Uterus (tissue), 3 donors: ENCODE measurements at regions not wholly inside any gene's neighbourhood (a gene's known extent, or its start where the extent isn't known, plus 50 kb on each side); places are given as distances from the start of the nearest gene placed in this dataset.

Source experiments
- DNase-seq, 2 donors: peaks; one replicate each; pipeline ENCODE4 v3.0.0-alpha.2; 2019 to 2020
- H3K27ac ChIP-seq, 2 donors: fragments of 200-600 bp; sonication (generic); 1 replicate in 1 of 2; 2 replicates in 1 of 2; pipeline ENCODE4 v1.5.1; 2016 to 2018
- H3K27me3 ChIP-seq, 2 donors: fragments of 200-600 bp; sonication (generic); one replicate each; pipeline ENCODE4 v1.5.1; 2018 to 2019; ENCODE audit warnings: control low read depth in 1 of 2
- H3K36me3 ChIP-seq, 2 donors: fragments of 200-600 bp; sonication (generic); one replicate each; pipeline ENCODE4 v1.5.1; 2019; ENCODE audit warnings: control low read depth in 1 of 2
- H3K4me1 ChIP-seq, 2 donors: fragments of 200-600 bp; sonication (generic); one replicate each; pipeline ENCODE4 v1.5.1; 2018 to 2019; ENCODE audit warnings: control low read depth in 1 of 2
- H3K4me3 ChIP-seq, 2 donors: fragments of 200-600 bp; sonication (generic); 1 replicate in 1 of 2; 2 replicates in 1 of 2; pipeline ENCODE4 v1.5.1; 2018 to 2019; ENCODE audit warnings: mild to moderate bottlenecking in 1 of 2
- H3K9me3 ChIP-seq, 2 donors: fragments of 200-600 bp; sonication (generic); one replicate each; pipeline ENCODE4 v1.5.1; 2019; ENCODE audit warnings: control low read depth in 1 of 2
- CTCF ChIP-seq, 4 experiments: fragments of 200-600 bp in 2 of 4; fragments of 450-650 bp in 2 of 4; sonication (generic) in 2 of 4; IDR thresholded peaks; one replicate each; pipeline ENCODE4 v1.5.1; 2016 to 2019; ENCODE audit warnings: antibody characterized with exemption in 4 of 4, mild to moderate bottlenecking in 2 of 4, moderate library complexity in 1 of 4
- POLR2A ChIP-seq, 2 donors: fragments of 450-650 bp; IDR thresholded peaks; one replicate each; pipeline ENCODE4 v1.6.1; 2016; ENCODE audit warnings: antibody characterized with exemption in 2 of 2, mild to moderate bottlenecking in 1 of 2, moderate library complexity in 1 of 2
- intact Hi-C: fragments of 100-400 bp; cut with DNase I; formaldehyde crosslinking; loops from one replicate; pipeline ENCODE4 v1.15.1; 2023; ENCODE audit warnings: low total_unique reads
- donor health status: DM: yes; HTN: yes; CAD: no.

- Histone ChIP-seq H3K4me1 (no peaks in the 10 kb centered on the region), H3K27me3 (no peaks in the 10 kb centered on the region), H3K9me3 (no peaks in the 10 kb centered on the region), H3K4me3 (no peak overlapping the region), H3K36me3 (no peaks in the 10 kb centered on the region), H3K27ac (no peak overlapping the region)
- TF ChIP-seq POLR2A (IDR thresholded peaks at IDR 0.05): no peak
- TF ChIP-seq CTCF (IDR thresholded peaks at IDR 0.05): no peak
- intact Hi-C loops: no loop called here
- DNase-seq: no peak
Observed at GRCh38 chr4:27717431-27717755, 856.8 kb downstream of the STIM2 start.

GRCh38 chr4:27720010-27720766 is 859.5 kb downstream of the STIM2 start:
- no peaks in the 10 kb centered on the region for H3K4me1 ChIP-seq
- no peaks in the 10 kb centered on the region for H3K27me3 ChIP-seq
- no peak for DNase-seq
- intact Hi-C loops: no loop called here
- H3K9me3 ChIP-seq: no peaks in the 10 kb centered on the region
- H3K36me3 ChIP-seq: no peaks in the 10 kb centered on the region
- H3K27ac ChIP-seq: no peak overlapping the region
- no peak overlapping the region for H3K4me3 ChIP-seq
- TF ChIP-seq POLR2A (IDR thresholded peaks at IDR 0.05) (no peak), CTCF (IDR thresholded peaks at IDR 0.05) (no peak)

GRCh38 chr4:27721193-27721592 is 860.6 kb downstream of the STIM2 start:
- intact Hi-C loops: no loop called here
- TF ChIP-seq CTCF (IDR thresholded peaks at IDR 0.05) (no peak), POLR2A (IDR thresholded peaks at IDR 0.05) (no peak)
- Histone ChIP-seq H3K27ac (no peak overlapping the region), H3K9me3 (no peaks in the 10 kb centered on the region), H3K4me1 (no peaks in the 10 kb centered on the region), H3K4me3 (no peak overlapping the region), H3K36me3 (no peaks in the 10 kb centered on the region), H3K27me3 (no peaks in the 10 kb centered on the region)
- no peak for DNase-seq

- no peak overlapping the region for H3K4me3 ChIP-seq
- DNase-seq: no peak
- intact Hi-C loops: no loop called here
- no peaks in the 10 kb centered on the region for H3K4me1 ChIP-seq
- H3K9me3 ChIP-seq: no peaks in the 10 kb centered on the region
- H3K27ac ChIP-seq: no peak overlapping the region
- H3K36me3 ChIP-seq: no peaks in the 10 kb centered on the region
- H3K27me3 ChIP-seq: no peaks in the 10 kb centered on the region
- TF ChIP-seq POLR2A (IDR thresholded peaks at IDR 0.05): no peak
- no peak for TF ChIP-seq CTCF (IDR thresholded peaks at IDR 0.05)
Observed at GRCh38 chr4:27728892-27729291, 868.3 kb downstream of the STIM2 start.

- H3K36me3 ChIP-seq: no peaks in the 10 kb centered on the region
- intact Hi-C loops: no loop called here
- H3K27ac ChIP-seq: no peak overlapping the region
- TF ChIP-seq CTCF (IDR thresholded peaks at IDR 0.05): no peak
- no peak for TF ChIP-seq POLR2A (IDR thresholded peaks at IDR 0.05)
- no peak overlapping the region for H3K4me3 ChIP-seq
- no peak for DNase-seq
- H3K27me3 ChIP-seq: no peaks in the 10 kb centered on the region
- no peaks in the 10 kb centered on the region for H3K9me3 ChIP-seq
- H3K4me1 ChIP-seq: no peaks in the 10 kb centered on the region
Observed at GRCh38 chr4:27742816-27743215, 882.2 kb downstream of the STIM2 start.
